SK-N-SH treated with all-trans-retinoic acid at 6 μM for 48 hours (cell line): ENCODE measurements at regions not wholly inside any gene's neighbourhood (a gene's known extent, or its start where the extent isn't known, plus 50 kb on each side); places are given as distances from the start of the nearest gene placed in this dataset.

Source experiments
- ATAC-seq: fragments of 200-7000 bp; cut with Tn5 transposase; 3 replicates; pipeline ENCODE4 v1.9.1; 2020; ENCODE audit warnings: mild to moderate bottlenecking, moderate library complexity
- CSDC2 ChIP-seq: fragments of 250-450 bp; sonication (Bioruptor Pico); IDR thresholded peaks from 2 replicates; pipeline ENCODE4 v1.5.0; 2020; ENCODE audit warnings: mild to moderate bottlenecking, moderate library complexity
- ISL1 ChIP-seq: fragments of 250-450 bp; sonication (Bioruptor Pico); IDR thresholded peaks from 2 replicates; pipeline ENCODE4 v2.1.2; 2022; ENCODE audit warnings: mild to moderate bottlenecking, moderate library complexity
- PPARA ChIP-seq: fragments of 250-450 bp; sonication (Bioruptor Pico); IDR thresholded peaks from 2 replicates; pipeline ENCODE4 v1.5.0; 2020; ENCODE audit warnings: mild to moderate bottlenecking, borderline replicate concordance
- SNAI2 ChIP-seq: fragments of 250-450 bp; sonication (Bioruptor Pico); IDR thresholded peaks from 2 replicates; pipeline ENCODE4 v1.5.0; 2020; ENCODE audit warnings: mild to moderate bottlenecking, moderate library complexity
- ZFP3 ChIP-seq: fragments of 250-450 bp; sonication (Bioruptor Pico); IDR thresholded peaks from 2 replicates; pipeline ENCODE4 v1.5.0; 2020; ENCODE audit warnings: mild to moderate bottlenecking, moderate library complexity
- ZFP30 ChIP-seq: fragments of 450-650 bp; formaldehyde crosslinking; IDR thresholded peaks from 2 replicates; pipeline ENCODE4 v1.5.0; 2022; ENCODE audit warnings: mild to moderate bottlenecking, moderate library complexity
- ZNF565 ChIP-seq: fragments of 450-650 bp; formaldehyde crosslinking; conservative IDR thresholded peaks from 2 replicates; pipeline ENCODE4 v1.5.0; 2020; ENCODE audit warnings: low read depth, mild to moderate bottlenecking, moderate library complexity
- ZNF8 ChIP-seq: fragments of 450-650 bp; formaldehyde crosslinking; IDR thresholded peaks from 2 replicates; pipeline ENCODE4 v1.5.0; 2020; ENCODE audit warnings: mild to moderate bottlenecking, moderate library complexity
- TF ChIP-seq, protein P1 (sequence below): fragments of 250-450 bp; sonication (Bioruptor Pico); IDR thresholded peaks from 2 replicates; pipeline ENCODE4 v1.5.1; 2021; ENCODE audit warnings: mild to moderate bottlenecking, moderate library complexity
- TF ChIP-seq, protein P2 (sequence below): fragments of 250-450 bp; sonication (Bioruptor Pico); IDR thresholded peaks from 2 replicates; pipeline ENCODE4 v1.8.0; 2021; ENCODE audit warnings: low read depth, mild to moderate bottlenecking, moderate library complexity, borderline replicate concordance
- TF ChIP-seq, protein P3 (sequence below): fragments of 250-450 bp; sonication (Bioruptor Pico); IDR thresholded peaks from 2 replicates; pipeline ENCODE4 v1.5.0; 2020; ENCODE audit warnings: mild to moderate bottlenecking, moderate library complexity
- TF ChIP-seq, protein P4 (sequence below): fragments of 250-450 bp; sonication (Bioruptor Pico); IDR thresholded peaks from 2 replicates; pipeline ENCODE4 v1.8.0; 2020; ENCODE audit warnings: mild to moderate bottlenecking, moderate library complexity, borderline replicate concordance
- TF ChIP-seq, protein P5 (sequence below): fragments of 250-450 bp; sonication (Bioruptor Pico); IDR thresholded peaks from 2 replicates; pipeline ENCODE4 v1.5.1; 2020; ENCODE audit warnings: low read depth, mild to moderate bottlenecking, moderate library complexity

DNA sequence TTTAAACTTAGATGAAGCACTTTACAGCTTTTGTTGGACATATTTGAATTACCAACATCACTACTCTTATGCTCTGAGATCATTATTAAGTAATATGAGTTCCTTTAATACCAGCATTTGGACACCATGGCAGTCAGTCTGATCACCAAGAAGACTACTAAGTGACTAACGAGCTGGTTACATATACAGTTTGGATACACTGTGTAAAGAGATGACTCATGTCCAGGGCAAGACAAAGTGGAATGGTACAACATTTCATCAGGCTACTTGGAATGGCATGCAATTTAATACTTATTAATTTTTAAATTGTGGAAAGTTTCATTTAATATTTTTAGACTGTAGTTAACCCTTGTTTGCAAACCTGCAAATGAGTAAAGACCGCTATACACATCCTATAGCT lies 237.4 kb upstream of the PRDM9 start (continued):
- TF ChIP-seq, protein P1, sequence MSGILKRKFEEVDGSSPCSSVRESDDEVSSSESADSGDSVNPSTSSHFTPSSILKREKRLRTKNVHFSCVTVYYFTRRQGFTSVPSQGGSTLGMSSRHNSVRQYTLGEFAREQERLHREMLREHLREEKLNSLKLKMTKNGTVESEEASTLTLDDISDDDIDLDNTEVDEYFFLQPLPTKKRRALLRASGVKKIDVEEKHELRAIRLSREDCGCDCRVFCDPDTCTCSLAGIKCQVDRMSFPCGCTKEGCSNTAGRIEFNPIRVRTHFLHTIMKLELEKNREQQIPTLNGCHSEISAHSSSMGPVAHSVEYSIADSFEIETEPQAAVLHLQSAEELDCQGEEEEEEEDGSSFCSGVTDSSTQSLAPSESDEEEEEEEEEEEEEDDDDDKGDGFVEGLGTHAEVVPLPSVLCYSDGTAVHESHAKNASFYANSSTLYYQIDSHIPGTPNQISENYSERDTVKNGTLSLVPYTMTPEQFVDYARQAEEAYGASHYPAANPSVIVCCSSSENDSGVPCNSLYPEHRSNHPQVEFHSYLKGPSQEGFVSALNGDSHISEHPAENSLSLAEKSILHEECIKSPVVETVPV (CRISPR knock-in tag): no peak
- TF ChIP-seq, all 23 proteins: peak for 0

DNA sequence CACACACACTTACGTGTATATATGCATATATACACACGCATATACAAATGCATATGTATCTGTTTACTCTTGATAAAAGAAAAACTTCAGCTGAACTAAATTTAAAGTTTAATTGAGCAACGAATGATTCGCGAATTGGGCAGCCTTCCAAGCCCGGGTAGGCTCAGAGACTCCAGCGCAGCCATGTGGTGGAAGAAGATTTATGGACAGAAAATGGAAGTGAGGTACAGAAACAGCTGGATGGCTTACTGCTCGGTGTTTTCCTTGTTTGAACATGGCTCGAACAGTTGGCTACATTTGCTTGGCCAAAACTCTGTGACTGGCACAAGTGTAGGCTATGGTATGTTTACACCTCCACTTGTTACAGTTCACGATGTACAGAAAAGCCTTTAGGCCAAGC lies 239.3 kb upstream of the PRDM9 start:
- TF ChIP-seq, protein P2, sequence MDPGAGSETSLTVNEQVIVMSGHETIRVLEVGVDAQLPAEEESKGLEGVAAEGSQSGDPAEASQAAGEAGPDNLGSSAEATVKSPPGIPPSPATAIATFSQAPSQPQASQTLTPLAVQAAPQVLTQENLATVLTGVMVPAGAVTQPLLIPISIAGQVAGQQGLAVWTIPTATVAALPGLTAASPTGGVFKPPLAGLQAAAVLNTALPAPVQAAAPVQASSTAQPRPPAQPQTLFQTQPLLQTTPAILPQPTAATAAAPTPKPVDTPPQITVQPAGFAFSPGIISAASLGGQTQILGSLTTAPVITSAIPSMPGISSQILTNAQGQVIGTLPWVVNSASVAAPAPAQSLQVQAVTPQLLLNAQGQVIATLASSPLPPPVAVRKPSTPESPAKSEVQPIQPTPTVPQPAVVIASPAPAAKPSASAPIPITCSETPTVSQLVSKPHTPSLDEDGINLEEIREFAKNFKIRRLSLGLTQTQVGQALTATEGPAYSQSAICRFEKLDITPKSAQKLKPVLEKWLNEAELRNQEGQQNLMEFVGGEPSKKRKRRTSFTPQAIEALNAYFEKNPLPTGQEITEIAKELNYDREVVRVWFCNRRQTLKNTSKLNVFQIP: no peak
- TF ChIP-seq, protein P1 (CRISPR knock-in tag): no peak
- TF ChIP-seq ISL1 (CRISPR knock-in tag) (no peak), ZFP30 (CRISPR knock-in tag) (no peak)
- TF ChIP-seq, all 23 proteins: peak for 0
- no peak for ATAC-seq

DNA sequence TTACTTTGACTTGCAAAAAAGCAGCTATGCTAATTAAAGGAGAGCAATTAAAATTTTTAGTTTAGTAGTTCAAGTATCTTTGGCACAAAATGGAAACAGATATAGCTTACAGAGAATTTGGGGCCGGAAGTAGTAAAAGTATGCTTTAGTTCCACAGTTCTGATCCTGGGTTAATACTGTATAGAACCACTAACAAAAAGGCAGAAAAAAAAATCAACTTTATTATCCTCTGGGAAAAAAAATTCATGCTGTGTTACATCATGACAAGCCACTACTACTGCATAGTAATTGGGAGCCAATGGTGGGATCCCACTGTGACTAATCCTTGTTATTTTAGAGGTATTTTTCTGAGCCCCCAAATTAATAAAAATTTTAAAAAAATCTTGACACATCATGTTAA lies 246.8 kb upstream of the PRDM9 start:
- TF ChIP-seq ZFP30 (CRISPR knock-in tag) (no peak), PPARA (CRISPR knock-in tag) (no peak), ZNF8 (CRISPR knock-in tag) (no peak), SNAI2 (CRISPR knock-in tag) (no peak), ZNF565 (no peak), CSDC2 (CRISPR knock-in tag) (no peak), ZFP3 (CRISPR knock-in tag) (no peak)
- TF ChIP-seq, protein P2: no peak
- TF ChIP-seq, protein P3, sequence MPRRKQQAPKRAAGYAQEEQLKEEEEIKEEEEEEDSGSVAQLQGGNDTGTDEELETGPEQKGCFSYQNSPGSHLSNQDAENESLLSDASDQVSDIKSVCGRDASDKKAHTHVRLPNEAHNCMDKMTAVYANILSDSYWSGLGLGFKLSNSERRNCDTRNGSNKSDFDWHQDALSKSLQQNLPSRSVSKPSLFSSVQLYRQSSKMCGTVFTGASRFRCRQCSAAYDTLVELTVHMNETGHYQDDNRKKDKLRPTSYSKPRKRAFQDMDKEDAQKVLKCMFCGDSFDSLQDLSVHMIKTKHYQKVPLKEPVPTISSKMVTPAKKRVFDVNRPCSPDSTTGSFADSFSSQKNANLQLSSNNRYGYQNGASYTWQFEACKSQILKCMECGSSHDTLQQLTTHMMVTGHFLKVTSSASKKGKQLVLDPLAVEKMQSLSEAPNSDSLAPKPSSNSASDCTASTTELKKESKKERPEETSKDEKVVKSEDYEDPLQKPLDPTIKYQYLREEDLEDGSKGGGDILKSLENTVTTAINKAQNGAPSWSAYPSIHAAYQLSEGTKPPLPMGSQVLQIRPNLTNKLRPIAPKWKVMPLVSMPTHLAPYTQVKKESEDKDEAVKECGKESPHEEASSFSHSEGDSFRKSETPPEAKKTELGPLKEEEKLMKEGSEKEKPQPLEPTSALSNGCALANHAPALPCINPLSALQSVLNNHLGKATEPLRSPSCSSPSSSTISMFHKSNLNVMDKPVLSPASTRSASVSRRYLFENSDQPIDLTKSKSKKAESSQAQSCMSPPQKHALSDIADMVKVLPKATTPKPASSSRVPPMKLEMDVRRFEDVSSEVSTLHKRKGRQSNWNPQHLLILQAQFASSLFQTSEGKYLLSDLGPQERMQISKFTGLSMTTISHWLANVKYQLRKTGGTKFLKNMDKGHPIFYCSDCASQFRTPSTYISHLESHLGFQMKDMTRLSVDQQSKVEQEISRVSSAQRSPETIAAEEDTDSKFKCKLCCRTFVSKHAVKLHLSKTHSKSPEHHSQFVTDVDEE: no peak
- TF ChIP-seq, protein P4, sequence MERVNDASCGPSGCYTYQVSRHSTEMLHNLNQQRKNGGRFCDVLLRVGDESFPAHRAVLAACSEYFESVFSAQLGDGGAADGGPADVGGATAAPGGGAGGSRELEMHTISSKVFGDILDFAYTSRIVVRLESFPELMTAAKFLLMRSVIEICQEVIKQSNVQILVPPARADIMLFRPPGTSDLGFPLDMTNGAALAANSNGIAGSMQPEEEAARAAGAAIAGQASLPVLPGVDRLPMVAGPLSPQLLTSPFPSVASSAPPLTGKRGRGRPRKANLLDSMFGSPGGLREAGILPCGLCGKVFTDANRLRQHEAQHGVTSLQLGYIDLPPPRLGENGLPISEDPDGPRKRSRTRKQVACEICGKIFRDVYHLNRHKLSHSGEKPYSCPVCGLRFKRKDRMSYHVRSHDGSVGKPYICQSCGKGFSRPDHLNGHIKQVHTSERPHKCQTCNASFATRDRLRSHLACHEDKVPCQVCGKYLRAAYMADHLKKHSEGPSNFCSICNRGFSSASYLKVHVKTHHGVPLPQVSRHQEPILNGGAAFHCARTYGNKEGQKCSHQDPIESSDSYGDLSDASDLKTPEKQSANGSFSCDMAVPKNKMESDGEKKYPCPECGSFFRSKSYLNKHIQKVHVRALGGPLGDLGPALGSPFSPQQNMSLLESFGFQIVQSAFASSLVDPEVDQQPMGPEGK (CRISPR knock-in tag): no peak
- TF ChIP-seq, protein P1 (CRISPR knock-in tag): no peak
- TF ChIP-seq, protein P5, sequence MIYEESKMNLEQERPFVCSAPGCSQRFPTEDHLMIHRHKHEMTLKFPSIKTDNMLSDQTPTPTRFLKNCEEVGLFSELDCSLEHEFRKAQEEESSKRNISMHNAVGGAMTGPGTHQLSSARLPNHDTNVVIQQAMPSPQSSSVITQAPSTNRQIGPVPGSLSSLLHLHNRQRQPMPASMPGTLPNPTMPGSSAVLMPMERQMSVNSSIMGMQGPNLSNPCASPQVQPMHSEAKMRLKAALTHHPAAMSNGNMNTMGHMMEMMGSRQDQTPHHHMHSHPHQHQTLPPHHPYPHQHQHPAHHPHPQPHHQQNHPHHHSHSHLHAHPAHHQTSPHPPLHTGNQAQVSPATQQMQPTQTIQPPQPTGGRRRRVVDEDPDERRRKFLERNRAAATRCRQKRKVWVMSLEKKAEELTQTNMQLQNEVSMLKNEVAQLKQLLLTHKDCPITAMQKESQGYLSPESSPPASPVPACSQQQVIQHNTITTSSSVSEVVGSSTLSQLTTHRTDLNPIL (CRISPR knock-in tag): no peak
- no peak for ATAC-seq
